ENCODE measurements at regions not wholly inside any gene's neighbourhood (a gene's known extent, or its start where the extent isn't known, plus 50 kb on each side); places are given as distances from the start of the nearest gene placed in this dataset.

DNA sequence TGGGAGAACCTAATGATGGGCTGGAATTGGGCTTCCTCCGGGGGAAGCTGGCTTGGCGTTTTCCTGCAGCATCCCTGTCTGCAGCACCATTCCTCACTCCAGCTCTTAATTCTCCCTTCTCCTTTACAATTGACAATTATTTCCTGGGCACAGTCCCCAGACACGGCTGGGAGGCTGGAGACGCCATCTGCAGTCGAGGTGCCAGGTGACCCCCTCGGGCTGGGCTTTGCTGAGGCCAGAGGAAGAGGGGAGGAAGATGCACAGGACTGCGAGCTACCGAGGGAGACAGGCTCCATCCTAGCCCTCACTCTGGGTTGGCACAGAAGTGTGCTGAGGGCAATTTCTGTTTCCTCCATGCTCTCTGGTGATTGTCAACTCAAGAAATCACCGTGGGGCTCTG is 453.8 kb downstream of the PTPRU start:
- Histone ChIP-seq H3K27ac (no peak overlapping the region), H3F3A (ENCODE audit: low read depth) (no peaks in the 10 kb centered on the region), H3K9me3 (ENCODE audit: low read depth) (no peaks in the 10 kb centered on the region), H3K4me1 (peaks cover 8% of the 10 kb centered on the region), H2AFZ (replicated peaks) (no peak overlapping the region), H3K79me2 (ENCODE audit: low read depth) (no peaks in the 10 kb centered on the region), H3K4me2 (no peak overlapping the region), H3K9ac (no peak overlapping the region), H4K20me1 (ENCODE audit: low read depth) (no peaks in the 10 kb centered on the region), H3K4me3 (no peak overlapping the region), H3K36me3 (no peaks in the 10 kb centered on the region), H3K27me3 (no peaks in the 10 kb centered on the region)
- no peak for TF ChIP-seq EZH2 (IDR thresholded peaks at IDR 0.05)
- TF ChIP-seq, protein P1, sequence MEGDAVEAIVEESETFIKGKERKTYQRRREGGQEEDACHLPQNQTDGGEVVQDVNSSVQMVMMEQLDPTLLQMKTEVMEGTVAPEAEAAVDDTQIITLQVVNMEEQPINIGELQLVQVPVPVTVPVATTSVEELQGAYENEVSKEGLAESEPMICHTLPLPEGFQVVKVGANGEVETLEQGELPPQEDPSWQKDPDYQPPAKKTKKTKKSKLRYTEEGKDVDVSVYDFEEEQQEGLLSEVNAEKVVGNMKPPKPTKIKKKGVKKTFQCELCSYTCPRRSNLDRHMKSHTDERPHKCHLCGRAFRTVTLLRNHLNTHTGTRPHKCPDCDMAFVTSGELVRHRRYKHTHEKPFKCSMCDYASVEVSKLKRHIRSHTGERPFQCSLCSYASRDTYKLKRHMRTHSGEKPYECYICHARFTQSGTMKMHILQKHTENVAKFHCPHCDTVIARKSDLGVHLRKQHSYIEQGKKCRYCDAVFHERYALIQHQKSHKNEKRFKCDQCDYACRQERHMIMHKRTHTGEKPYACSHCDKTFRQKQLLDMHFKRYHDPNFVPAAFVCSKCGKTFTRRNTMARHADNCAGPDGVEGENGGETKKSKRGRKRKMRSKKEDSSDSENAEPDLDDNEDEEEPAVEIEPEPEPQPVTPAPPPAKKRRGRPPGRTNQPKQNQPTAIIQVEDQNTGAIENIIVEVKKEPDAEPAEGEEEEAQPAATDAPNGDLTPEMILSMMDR (IDR thresholded peaks at IDR 0.05): no peak
- TF ChIP-seq EZH2phosphoT487 (IDR thresholded peaks at IDR 0.05): no peak
- H3K36me3 Mint-ChIP-seq: no peaks in the 10 kb centered on the region
- peaks cover 10% of the 10 kb centered on the region for H3K27me3 Mint-ChIP-seq (ENCODE audit: insufficient read depth, low read depth)
- no peak overlapping the region for H3K27ac Mint-ChIP-seq
- no peak for DNase-seq (ENCODE audit: low spot score)
- H3K9me3 Mint-ChIP-seq: peaks cover 5% of the 10 kb centered on the region
- no peak overlapping the region for H3K4me3 Mint-ChIP-seq
- H3K4me1 Mint-ChIP-seq: peaks cover 39% of the 10 kb centered on the region

DNA sequence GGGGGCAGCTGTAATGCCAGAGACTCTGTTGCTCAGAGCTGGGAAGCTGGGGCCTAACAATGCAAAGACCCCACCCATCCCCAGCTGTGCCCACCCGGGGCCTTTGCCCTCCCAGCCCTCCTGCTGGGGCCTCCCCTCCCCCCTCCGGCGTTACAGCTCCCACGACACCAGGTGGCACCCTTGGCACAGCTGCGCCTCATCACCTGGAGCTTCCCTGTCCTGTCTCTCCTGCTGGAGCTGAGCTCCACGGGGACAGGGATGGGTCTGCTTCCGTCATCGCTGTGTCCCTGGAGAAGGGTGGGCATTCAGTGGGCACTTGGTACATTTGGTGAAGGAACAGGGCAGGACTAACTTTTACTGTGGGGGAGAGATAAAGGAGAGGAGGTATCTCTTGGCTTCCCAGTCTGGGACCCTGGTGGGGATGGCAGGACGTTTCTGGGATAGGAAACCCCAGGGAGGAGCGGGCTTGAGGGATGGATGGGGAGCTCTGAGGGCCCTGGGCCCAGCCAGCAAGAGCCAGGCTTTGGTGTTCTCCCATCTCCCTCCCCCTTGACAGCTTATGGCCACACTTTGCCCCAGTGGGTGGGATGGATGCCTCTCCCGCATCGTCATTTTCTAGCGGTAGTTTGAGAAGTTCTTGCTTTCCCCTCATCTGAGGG is 453.2 kb downstream of the PTPRU start:
- no peak overlapping the region for H3K9ac ChIP-seq
- H3K79me2 ChIP-seq (ENCODE audit: low read depth): no peaks in the 10 kb centered on the region
- H3K4me3 Mint-ChIP-seq: no peak overlapping the region
- no peak overlapping the region for H3K4me2 ChIP-seq
- no peaks in the 10 kb centered on the region for H3K36me3 Mint-ChIP-seq
- H2AFZ ChIP-seq (replicated peaks): no peak overlapping the region
- no peaks in the 10 kb centered on the region for H4K20me1 ChIP-seq (ENCODE audit: low read depth)
- H3K27ac Mint-ChIP-seq: no peak overlapping the region
- no peaks in the 10 kb centered on the region for H3F3A ChIP-seq (ENCODE audit: low read depth)
- H3K36me3 ChIP-seq: no peaks in the 10 kb centered on the region
- TF ChIP-seq, protein P1 (IDR thresholded peaks at IDR 0.05): no peak
- TF ChIP-seq EZH2 (IDR thresholded peaks at IDR 0.05) (no peak), EZH2phosphoT487 (IDR thresholded peaks at IDR 0.05) (no peak)
- no peak overlapping the region for H3K27ac ChIP-seq
- peaks cover 42% of the 10 kb centered on the region for H3K4me1 Mint-ChIP-seq
- H3K27me3 ChIP-seq: no peaks in the 10 kb centered on the region
- peaks cover 5% of the 10 kb centered on the region for H3K9me3 Mint-ChIP-seq
- peaks cover 10% of the 10 kb centered on the region for H3K27me3 Mint-ChIP-seq (ENCODE audit: insufficient read depth, low read depth)
- no peak overlapping the region for H3K4me3 ChIP-seq
- peaks cover 8% of the 10 kb centered on the region for H3K4me1 ChIP-seq
- no peak for DNase-seq (ENCODE audit: low spot score)
- H3K9me3 ChIP-seq (ENCODE audit: low read depth): no peaks in the 10 kb centered on the region

- Histone ChIP-seq H3K36me3 (no peaks in the 10 kb centered on the region), H4K20me1 (ENCODE audit: low read depth) (no peaks in the 10 kb centered on the region), H3K4me3 (no peak overlapping the region), H3F3A (ENCODE audit: low read depth) (no peaks in the 10 kb centered on the region), H3K9me3 (ENCODE audit: low read depth) (no peaks in the 10 kb centered on the region), H3K27ac (no peak overlapping the region), H3K9ac (no peak overlapping the region), H3K4me2 (no peak overlapping the region), H3K4me1 (peaks cover 8% of the 10 kb centered on the region), H3K79me2 (ENCODE audit: low read depth) (no peaks in the 10 kb centered on the region), H3K27me3 (no peaks in the 10 kb centered on the region), H2AFZ (replicated peaks) (peak overlapping the region; percentile 26)
- Mint-ChIP-seq H3K4me1 (peaks cover 42% of the 10 kb centered on the region), H3K27me3 (ENCODE audit: insufficient read depth, low read depth) (peaks cover 11% of the 10 kb centered on the region), H3K4me3 (no peak overlapping the region), H3K9me3 (peaks cover 2% of the 10 kb centered on the region), H3K36me3 (no peaks in the 10 kb centered on the region), H3K27ac (peak overlapping the region; percentile 34)
- TF ChIP-seq EZH2phosphoT487 (IDR thresholded peaks at IDR 0.05): no peak
- TF ChIP-seq EZH2 (IDR thresholded peaks at IDR 0.05): no peak
- TF ChIP-seq, protein P1 (IDR thresholded peaks at IDR 0.05): no peak
- DNase-seq (ENCODE audit: low spot score): no peak
Measured at GRCh38 chr1:29688471-29689365, 452.4 kb downstream of the PTPRU start.

All from neural progenitor cell (in vitro differentiated cells).